Gastrocnemius medialis (tissue), 4 donors: ENCODE measurements at regions not wholly inside any gene's neighbourhood (a gene's known extent, or its start where the extent isn't known, plus 50 kb on each side); places are given as distances from the start of the nearest gene placed in this dataset.

Experiments used
- ATAC-seq, 2 donors: fragments of 150-250 bp; one replicate each; pipeline ENCODE4 v1.9.1; 2016
- DNase-seq, 2 donors: peaks; one replicate each; pipeline ENCODE4 v3.0.0-alpha.2; 2019
- H3K27ac ChIP-seq, 4 donors: fragments of 200-600 bp; sonication (generic); 1 replicate in 1 of 4; 2 replicates in 3 of 4; pipeline ENCODE4 v1.5.1; 2016 to 2018; ENCODE audit warnings: mild to moderate bottlenecking in 2 of 4, moderate library complexity in 1 of 4
- H3K27me3 ChIP-seq, 3 donors: fragments of 200-600 bp; sonication (generic) in 2 of 3; 1 replicate in 1 of 3; 2 replicates in 2 of 3; pipeline versions ENCODE4 v1.5.1 to v1.6.0; 2016 to 2019; ENCODE audit warnings: mild to moderate bottlenecking in 1 of 3, moderate library complexity in 1 of 3
- H3K36me3 ChIP-seq, 2 donors: fragments of 200-600 bp; sonication (generic) in 1 of 2; one replicate each; pipeline ENCODE4 v1.5.1; 2017 to 2018
- H3K4me1 ChIP-seq, 2 donors: fragments of 200-600 bp; sonication (generic) in 1 of 2; one replicate each; pipeline ENCODE4 v1.5.1; 2016 to 2017; ENCODE audit warnings: mild to moderate bottlenecking in 2 of 2
- H3K4me3 ChIP-seq, 4 donors: fragments of 200-600 bp; sonication (generic) in 3 of 4; 1 replicate in 1 of 4; 2 replicates in 3 of 4; pipeline ENCODE4 v1.5.1; 2016 to 2019; ENCODE audit warnings: mild to moderate bottlenecking in 2 of 4
- H3K9me3 ChIP-seq, 3 donors: fragments of 200-600 bp; sonication (generic) in 2 of 3; 1 replicate in 1 of 3; 2 replicates in 2 of 3; pipeline ENCODE4 v1.5.1; 2016 to 2019
- CTCF ChIP-seq, 5 experiments: fragments of 450-650 bp in 3 of 5; fragments of 200-600 bp in 2 of 5; sonication (generic) in 2 of 5; IDR thresholded peaks in 4 of 5; conservative IDR thresholded peaks in 1 of 5; 1 replicate in 4 of 5; 2 replicates in 1 of 5; pipeline ENCODE4 v1.5.1; 2016 to 2019; ENCODE audit warnings: antibody characterized with exemption in 5 of 5, mild to moderate bottlenecking in 3 of 5, moderate library complexity in 3 of 5
- POLR2A ChIP-seq, 2 donors: fragments of 450-650 bp; IDR thresholded peaks; one replicate each; pipeline ENCODE4 v1.6.1; 2017; ENCODE audit warnings: antibody characterized with exemption in 2 of 2, mild to moderate bottlenecking in 2 of 2, moderate library complexity in 2 of 2
- in situ Hi-C, 4 donors: fragments of 200-750 bp; cut with MboI; loops; one replicate each; pipeline versions ENCODE4 v1.15.0 to v1.8.0; 2017; ENCODE audit warnings: low sequenced_read_pairs in 4 of 4
- intact Hi-C: fragments of 100-400 bp; cut with DNase I; formaldehyde crosslinking; loops from one replicate; pipeline ENCODE4 v1.15.1; 2023; ENCODE audit warnings: low total_unique reads

GRCh38 chr20:56929606-56930005, 300.5 kb downstream of the TFAP2C start:
- DNase-seq: no peak
- TF ChIP-seq CTCF (IDR thresholded peaks at IDR 0.05 in 4 of 5, conservative IDR thresholded peaks at IDR 0.05 in 1 of 5) (no peak), POLR2A (IDR thresholded peaks at IDR 0.05) (no peak)
- no peak overlapping the region for H3K4me3 ChIP-seq
- no peak overlapping the region for H3K27ac ChIP-seq
- peaks cover 4 to 8% of the 10 kb centered on the region in 2 donors for H3K4me1 ChIP-seq
- ATAC-seq: no peak
- intact Hi-C loops: no loop called here
- no peaks in the 10 kb centered on the region for H3K9me3 ChIP-seq
- H3K27me3 ChIP-seq: peaks cover 39 to 62% (median 50%) of the 10 kb centered on the region in 3 donors
- in situ Hi-C loops: no loop called here
- no peaks in the 10 kb centered on the region for H3K36me3 ChIP-seq

GRCh38 chr20:56930876-56931275, 301.8 kb downstream of the TFAP2C start:
- H3K27me3 ChIP-seq: peaks cover 26 to 50% (median 37%) of the 10 kb centered on the region in 3 donors
- ATAC-seq (no peak), DNase-seq (no peak)
- no peak for TF ChIP-seq POLR2A (IDR thresholded peaks at IDR 0.05)
- no peak for TF ChIP-seq CTCF (IDR thresholded peaks at IDR 0.05 in 4 of 5, conservative IDR thresholded peaks at IDR 0.05 in 1 of 5)
- H3K27ac ChIP-seq: no peak overlapping the region
- no peak overlapping the region for H3K4me3 ChIP-seq
- peaks cover 0 to 1% of the 10 kb centered on the region in 2 donors for H3K4me1 ChIP-seq
- no peaks in the 10 kb centered on the region for H3K36me3 ChIP-seq
- intact Hi-C loops: no loop called here
- H3K9me3 ChIP-seq: no peaks in the 10 kb centered on the region
- in situ Hi-C loops: no loop called here

- Histone ChIP-seq H3K27me3 (peaks cover 10 to 31% (median 18%) of the 10 kb centered on the region in 3 donors), H3K9me3 (no peaks in the 10 kb centered on the region), H3K36me3 (no peaks in the 10 kb centered on the region), H3K4me1 (no peaks in the 10 kb centered on the region), H3K4me3 (no peak overlapping the region), H3K27ac (no peak overlapping the region)
- DNase-seq (no peak), ATAC-seq (no peak)
- in situ Hi-C loops (no loop called here), intact Hi-C loops (no loop called here)
- TF ChIP-seq CTCF (IDR thresholded peaks at IDR 0.05 in 4 of 5, conservative IDR thresholded peaks at IDR 0.05 in 1 of 5): no peak
- no peak for TF ChIP-seq POLR2A (IDR thresholded peaks at IDR 0.05)
These were observed 303.6 kb downstream of the TFAP2C start for GRCh38 chr20:56932575-56933330.

DNA sequence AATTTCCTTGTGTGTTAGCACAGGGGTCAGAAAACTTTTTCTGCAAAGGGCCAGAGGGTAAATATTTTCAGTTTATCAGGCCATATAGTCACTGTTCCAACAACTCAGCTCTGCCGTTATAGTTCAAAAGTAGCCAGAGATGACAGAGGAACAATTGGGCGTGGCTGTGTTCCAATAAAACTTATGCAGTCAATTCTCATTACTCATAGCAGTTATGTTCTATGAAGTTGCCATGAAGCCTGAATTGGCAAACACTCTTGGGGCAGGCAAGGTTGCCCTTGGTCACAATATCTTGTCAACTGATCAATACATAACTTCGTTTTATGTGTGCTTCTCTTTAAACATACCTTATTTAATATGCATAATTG, 304.2 kb downstream of the TFAP2C start:
- Histone ChIP-seq H3K27ac (no peak overlapping the region), H3K4me3 (no peak overlapping the region), H3K36me3 (no peaks in the 10 kb centered on the region), H3K4me1 (no peaks in the 10 kb centered on the region), H3K27me3 (peaks cover 5 to 28% (median 13%) of the 10 kb centered on the region in 3 donors), H3K9me3 (no peaks in the 10 kb centered on the region)
- intact Hi-C loops: no loop called here
- ATAC-seq (no peak), DNase-seq (no peak)
- in situ Hi-C loops: no loop called here
- TF ChIP-seq POLR2A (IDR thresholded peaks at IDR 0.05) (no peak), CTCF (IDR thresholded peaks at IDR 0.05 in 4 of 5, conservative IDR thresholded peaks at IDR 0.05 in 1 of 5) (no peak)

- DNase-seq: no peak
- in situ Hi-C loops: no loop called here
- Histone ChIP-seq H3K4me3 (no peak overlapping the region), H3K9me3 (no peaks in the 10 kb centered on the region), H3K36me3 (no peaks in the 10 kb centered on the region), H3K27me3 (peaks cover 0 to 12% (median 3%) of the 10 kb centered on the region in 3 donors), H3K4me1 (no peaks in the 10 kb centered on the region), H3K27ac (no peak overlapping the region)
- TF ChIP-seq CTCF (IDR thresholded peaks at IDR 0.05 in 4 of 5, conservative IDR thresholded peaks at IDR 0.05 in 1 of 5): no peak
- no peak for TF ChIP-seq POLR2A (IDR thresholded peaks at IDR 0.05)
- intact Hi-C loops: no loop called here
- ATAC-seq: no peak
These were observed 305.8 kb downstream of the TFAP2C start for GRCh38 chr20:56934888-56935287.
